ENCODE measurements at regions not wholly inside any gene's neighbourhood (a gene's known extent, or its start where the extent isn't known, plus 50 kb on each side); places are given as distances from the start of the nearest gene placed in this dataset.
"Not testable (repeated sequence)": the region's sequence is repeated elsewhere in the genome, so short reads cannot be mapped to it uniquely, and the experiment has no call there.

- TF ChIP-seq EZH2 (IDR thresholded peaks at IDR 0.05; ENCODE audit: low read length, missing control alignments); CTCF (conservative IDR thresholded peaks at IDR 0.05 in 1 of 2, IDR thresholded peaks at IDR 0.05 in 1 of 2; ENCODE audit: low read depth in 1 of 2, low read length in 2 of 2): not testable (repeated sequence)
These were observed 492.2 kb downstream of the ZNF33B start for GRCh38 chr10:42146165-42146564.

Measured in fibroblast of lung (primary cell).